ENCODE measurements at regions not wholly inside any gene's neighbourhood (a gene's known extent, or its start where the extent isn't known, plus 50 kb on each side); places are given as distances from the start of the nearest gene placed in this dataset.
"Not testable (repeated sequence)": the region's sequence is repeated elsewhere in the genome, so short reads cannot be mapped to it uniquely, and the experiment has no call there.

DNA sequence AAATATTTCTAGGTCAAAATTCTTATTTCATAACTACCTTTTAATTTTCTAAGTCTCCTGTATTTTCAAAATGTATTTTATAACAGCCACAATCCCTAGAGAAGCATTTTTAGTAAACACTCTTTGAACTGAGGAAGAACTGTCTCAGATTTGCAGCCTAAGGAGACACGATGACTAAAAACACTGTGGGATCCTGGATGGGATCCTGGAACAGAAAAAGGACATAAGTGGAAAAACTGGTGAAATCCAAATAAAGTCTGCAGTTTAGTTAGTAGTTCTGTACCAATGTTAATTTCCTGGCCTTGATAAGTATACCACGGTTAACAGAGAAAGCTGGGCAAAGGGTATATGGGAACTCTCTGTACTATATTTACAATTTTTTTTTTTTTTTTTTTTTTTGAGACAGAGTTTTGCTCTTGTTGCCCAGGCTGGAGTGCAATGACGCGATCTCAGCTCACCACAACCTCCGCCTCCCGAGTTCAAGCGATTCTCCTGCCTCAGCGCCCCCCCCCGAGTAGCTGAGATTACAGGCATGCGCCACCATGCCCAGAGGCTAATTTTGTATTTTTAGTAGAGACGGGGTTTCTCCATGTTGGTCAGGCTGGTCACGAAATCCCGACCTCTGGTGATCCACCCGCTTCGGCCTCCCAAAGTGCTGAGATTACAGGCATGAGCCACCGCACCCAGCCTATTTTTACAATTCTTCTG is 600.2 kb upstream of the DIPK2B start:
- TF ChIP-seq ZNF350, YY1 (tag by site-specific recombination; IDR thresholded peaks at IDR 0.05): not testable (repeated sequence)

Measured in HEK293 (cell line).